LNCaP clone FGC (cell line): ENCODE measurements at regions not wholly inside any gene's neighbourhood (a gene's known extent, or its start where the extent isn't known, plus 50 kb on each side); places are given as distances from the start of the nearest gene placed in this dataset.
"Not testable (repeated sequence)": the region's sequence is repeated elsewhere in the genome, so short reads cannot be mapped to it uniquely, and the experiment has no call there.

Source experiments
- DNase-seq: peaks from one replicate; pipeline ENCODE4 v3.0.0-alpha.2; 2011; ENCODE audit warnings: low read depth
- H3K4me3 ChIP-seq: 2 replicates; pipeline ENCODE4 v1.5.1; 2011; ENCODE audit warnings: mild to moderate bottlenecking, low read depth, low read length, control low read depth
- TF ChIP-seq, protein P1 (sequence below): IDR thresholded peaks from 2 replicates; pipeline ENCODE4 v1.5.1; 2012; ENCODE audit warnings: mild to moderate bottlenecking; ENCODE audit not compliant: control insufficient read depth, insufficient read depth; ENCODE audit errors: extremely low read depth

DNA sequence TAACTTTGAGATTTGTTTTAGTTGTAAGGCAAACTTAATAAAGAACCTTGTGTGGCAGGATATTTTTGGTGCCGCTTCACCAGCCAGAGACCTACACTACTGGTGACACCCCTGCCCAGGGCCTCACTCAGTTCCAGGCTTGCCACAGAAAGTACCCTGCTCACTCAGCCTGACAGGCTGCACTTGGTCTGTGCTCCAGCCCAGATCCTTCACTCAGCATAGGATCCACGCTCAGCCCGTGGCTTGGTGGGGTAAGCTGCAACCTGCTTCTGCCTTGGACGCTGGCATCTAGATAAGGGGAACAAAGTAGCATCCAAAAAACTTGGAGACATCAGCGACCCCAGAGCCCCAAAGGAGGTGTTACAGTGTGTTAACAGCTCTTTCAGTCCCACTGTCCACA is 825.5 kb downstream of the EPHA3 start:
- TF ChIP-seq, protein P1, sequence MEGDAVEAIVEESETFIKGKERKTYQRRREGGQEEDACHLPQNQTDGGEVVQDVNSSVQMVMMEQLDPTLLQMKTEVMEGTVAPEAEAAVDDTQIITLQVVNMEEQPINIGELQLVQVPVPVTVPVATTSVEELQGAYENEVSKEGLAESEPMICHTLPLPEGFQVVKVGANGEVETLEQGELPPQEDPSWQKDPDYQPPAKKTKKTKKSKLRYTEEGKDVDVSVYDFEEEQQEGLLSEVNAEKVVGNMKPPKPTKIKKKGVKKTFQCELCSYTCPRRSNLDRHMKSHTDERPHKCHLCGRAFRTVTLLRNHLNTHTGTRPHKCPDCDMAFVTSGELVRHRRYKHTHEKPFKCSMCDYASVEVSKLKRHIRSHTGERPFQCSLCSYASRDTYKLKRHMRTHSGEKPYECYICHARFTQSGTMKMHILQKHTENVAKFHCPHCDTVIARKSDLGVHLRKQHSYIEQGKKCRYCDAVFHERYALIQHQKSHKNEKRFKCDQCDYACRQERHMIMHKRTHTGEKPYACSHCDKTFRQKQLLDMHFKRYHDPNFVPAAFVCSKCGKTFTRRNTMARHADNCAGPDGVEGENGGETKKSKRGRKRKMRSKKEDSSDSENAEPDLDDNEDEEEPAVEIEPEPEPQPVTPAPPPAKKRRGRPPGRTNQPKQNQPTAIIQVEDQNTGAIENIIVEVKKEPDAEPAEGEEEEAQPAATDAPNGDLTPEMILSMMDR = no peak
- no peak overlapping the region for H3K4me3 ChIP-seq
- no peak for DNase-seq

DNA sequence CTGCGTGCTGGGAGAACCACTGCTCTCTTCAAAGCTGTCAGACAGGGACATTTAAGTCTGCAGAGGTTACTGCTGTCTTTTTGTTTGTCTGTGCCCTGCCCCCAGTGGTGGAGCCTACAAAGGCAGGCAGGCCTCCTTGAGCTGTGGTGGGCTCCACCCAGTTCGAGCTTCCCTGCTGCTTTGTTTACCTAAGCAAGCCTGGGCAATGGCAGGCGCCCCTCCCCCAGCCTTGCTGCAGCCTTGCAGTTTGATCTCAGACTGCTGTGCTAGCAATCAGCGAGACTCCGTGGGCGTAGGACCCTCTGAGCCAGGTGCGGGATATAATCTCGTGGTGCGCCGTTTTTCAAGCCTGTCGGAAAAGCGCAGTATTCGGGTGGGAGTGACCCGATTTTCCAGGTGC is 837.0 kb downstream of the EPHA3 start:
- TF ChIP-seq, protein P1 = 0 out of 2 replicates have a peak, but pooled peaks have one; percentile 7
- not testable (repeated sequence) for DNase-seq, H3K4me3 ChIP-seq

DNA sequence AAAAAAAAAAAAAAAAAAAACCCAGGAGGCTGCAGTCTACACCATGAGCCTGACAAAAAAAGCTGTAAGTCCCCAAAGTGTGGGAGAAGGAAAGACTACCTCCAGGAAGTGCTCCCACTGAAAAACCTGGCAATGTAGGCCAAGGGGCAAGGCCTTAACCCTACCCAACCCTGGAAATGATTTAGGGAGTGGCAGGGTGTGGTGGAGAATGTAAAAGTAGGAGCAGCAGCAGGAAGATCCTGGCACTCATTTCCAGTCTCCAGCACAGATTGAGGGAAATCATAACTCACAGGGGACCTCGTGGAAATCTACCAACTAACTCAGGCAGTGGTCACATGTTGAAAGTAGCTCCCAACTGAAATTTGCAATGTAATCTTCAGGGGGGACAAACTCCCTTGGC is 839.5 kb downstream of the EPHA3 start:
- TF ChIP-seq, protein P1 = no peak
- no peak for DNase-seq

DNA sequence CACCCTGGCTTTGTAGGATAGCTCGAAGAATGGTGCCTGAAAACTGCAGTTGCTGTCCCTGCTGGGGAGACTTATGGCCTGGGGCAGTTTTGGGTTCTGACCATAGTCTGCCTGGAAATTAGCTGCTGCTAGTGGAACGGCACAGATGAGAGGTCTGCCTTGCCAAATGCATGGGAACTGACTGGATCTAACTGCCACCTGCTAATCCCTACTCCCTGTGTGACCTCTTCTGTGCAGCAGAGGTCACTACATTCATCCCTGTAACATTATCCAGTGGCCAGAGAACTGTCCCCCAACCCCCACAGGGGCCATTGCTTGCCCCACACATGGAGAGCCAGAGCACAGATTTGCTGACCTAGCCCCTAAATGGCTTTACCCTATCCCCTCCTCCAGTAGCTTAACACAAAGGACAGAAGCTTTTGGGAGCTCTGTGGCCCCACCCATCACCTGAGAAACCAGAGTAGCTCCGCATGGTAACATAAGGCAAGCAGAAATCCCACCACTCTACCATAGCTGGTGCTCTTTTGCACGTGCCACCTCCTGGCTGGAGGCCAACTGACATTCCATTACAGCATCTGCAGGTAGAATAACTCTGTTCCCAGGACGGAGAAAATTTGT is 840.0 kb downstream of the EPHA3 start:
- TF ChIP-seq, protein P1 = peak; percentile 35
- DNase-seq = no peak
- H3K4me3 ChIP-seq = no peak overlapping the region

More for the DNA sequence above, 839.5 kb downstream of the EPHA3 start:
- no peak overlapping the region for H3K4me3 ChIP-seq

DNA sequence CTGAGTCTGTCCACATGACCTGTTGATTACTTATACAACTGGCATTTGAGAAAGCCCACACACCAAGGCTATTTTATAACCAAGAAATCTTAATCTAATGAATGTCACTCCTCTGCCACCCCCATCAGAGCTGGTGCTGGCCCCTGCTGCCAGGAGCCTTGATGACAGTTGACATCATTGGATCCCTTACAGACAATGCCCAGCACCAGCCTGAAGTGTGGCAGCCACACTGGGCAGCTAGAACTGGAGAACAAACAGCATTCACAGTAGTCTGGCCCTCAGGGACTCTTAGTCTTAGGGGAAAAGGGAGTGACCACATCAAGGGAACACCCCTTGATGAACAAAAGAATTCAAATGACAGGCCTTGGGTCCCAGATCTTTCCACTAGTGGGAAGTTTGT is 840.6 kb downstream of the EPHA3 start:
- TF ChIP-seq, protein P1 = no peak
- H3K4me3 ChIP-seq = no peak overlapping the region
- no peak for DNase-seq

DNA sequence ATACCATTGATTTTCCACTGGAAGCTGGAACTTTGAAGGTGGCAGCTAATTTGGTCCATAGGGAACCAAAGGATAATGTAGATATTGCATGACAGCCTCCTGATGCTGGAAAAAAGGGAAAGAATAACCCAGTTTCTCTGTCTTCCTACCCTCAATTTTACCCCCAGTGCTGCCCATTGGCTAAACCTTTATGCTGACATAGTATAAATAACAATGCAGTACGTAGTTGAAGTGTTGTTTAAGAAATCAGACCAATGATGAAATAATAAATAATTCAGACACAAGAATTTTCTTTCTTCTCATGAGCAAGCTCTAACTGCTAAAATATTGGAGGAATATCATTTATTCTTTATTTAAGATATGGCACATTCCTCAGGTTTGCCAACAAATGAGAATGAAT is 843.4 kb downstream of the EPHA3 start:
- H3K4me3 ChIP-seq = no peak overlapping the region
- TF ChIP-seq, protein P1 = no peak
- no peak for DNase-seq

DNA sequence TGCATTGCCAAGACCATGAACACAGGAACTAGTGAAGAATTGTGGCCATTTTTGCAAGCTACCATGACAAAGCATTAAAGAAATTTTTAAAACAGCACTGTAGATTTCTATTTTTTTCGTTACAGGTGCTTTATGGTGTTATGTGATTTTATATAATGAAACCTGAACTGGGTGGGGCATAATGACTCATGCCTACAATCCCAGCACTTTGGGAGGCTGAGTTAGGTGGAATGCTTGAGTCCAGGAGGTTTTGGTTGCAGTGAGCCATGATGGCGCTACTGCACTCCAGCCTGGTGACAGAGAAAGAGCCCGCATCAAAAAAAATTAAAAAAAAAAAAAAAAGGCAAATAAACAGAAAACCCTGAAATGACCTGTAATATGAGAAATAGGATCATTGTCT is 846.7 kb downstream of the EPHA3 start:
- DNase-seq = no peak
- TF ChIP-seq, protein P1 = no peak
- H3K4me3 ChIP-seq = no peak overlapping the region
